ENCODE measurements at regions not wholly inside any gene's neighbourhood (a gene's known extent, or its start where the extent isn't known, plus 50 kb on each side); places are given as distances from the start of the nearest gene placed in this dataset.
"Not testable (repeated sequence)": the region's sequence is repeated elsewhere in the genome, so short reads cannot be mapped to it uniquely, and the experiment has no call there.

DNA sequence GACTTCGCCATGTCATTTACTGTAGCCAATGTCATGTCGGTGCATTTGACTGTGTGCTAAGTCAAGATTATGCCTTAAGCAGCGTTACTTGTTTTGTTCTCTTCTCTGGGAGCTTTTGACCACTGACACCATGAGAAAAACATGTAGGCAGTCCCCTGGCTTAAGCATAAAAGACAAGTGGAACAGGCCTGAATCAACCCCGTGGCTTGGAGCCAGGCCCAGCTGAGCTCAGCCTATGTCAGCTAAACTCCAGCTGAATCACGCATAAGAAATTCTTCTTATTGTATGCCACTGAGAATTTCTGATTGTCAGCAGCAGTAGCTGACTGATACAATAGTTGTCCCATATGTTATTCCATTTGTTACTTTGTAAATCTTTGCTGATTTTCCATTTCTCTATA lies 261.9 kb downstream of the CBLL2 start:
- DNase-seq (ENCODE audit: low spot score), result peak; percentile 83

- no peak for DNase-seq (ENCODE audit: low spot score)
Observed at GRCh38 chrX:22536746-22537304, 264.1 kb downstream of the CBLL2 start.

GRCh38 chrX:22538580-22538979 lies 265.9 kb downstream of the CBLL2 start:
- no peak for DNase-seq (ENCODE audit: low spot score)

- no peak for DNase-seq (ENCODE audit: low spot score)
Observed at GRCh38 chrX:22541926-22542325, 269.2 kb downstream of the CBLL2 start.

- no peak for DNase-seq (ENCODE audit: low spot score)
Observed at GRCh38 chrX:22542641-22543040, 269.9 kb downstream of the CBLL2 start.

GRCh38 chrX:22559506-22559905 lies 286.8 kb downstream of the CBLL2 start:
- DNase-seq (ENCODE audit: low spot score), result no peak

DNA sequence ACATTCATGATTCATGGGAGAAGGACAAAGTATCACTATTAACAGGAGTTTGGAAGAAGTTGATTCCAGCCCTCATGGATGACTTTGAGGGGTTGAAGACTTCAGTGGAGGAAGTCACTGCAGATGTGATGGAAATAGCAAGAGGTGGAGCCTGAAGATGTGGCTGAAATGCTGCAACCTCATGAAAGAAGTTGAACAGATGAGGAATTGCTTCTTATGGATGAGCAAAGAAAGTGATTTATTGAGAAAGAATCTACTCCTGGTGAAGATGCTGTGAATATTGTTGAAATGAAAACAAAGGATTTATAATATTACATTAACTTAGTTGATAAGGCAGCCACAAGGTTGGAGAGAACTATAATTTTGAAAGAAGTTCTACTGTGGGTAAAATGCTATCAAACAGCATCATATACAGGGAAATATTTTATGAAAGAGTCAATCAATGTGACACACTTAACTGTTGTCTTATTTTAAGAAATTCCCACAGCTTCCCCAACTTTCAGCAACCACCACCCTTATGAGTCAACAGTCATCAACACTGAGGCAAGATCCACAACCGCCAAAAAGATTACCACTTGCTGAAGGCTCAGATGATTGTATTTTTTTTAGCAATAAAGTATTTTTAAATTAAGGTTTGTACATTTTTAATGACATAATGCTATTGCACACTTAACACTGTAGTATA lies 302.6 kb downstream of the CBLL2 start:
- no peak for DNase-seq (ENCODE audit: low spot score)

- peak; percentile 10 for DNase-seq (ENCODE audit: low spot score)
Observed at GRCh38 chrX:22577181-22577580, 304.5 kb downstream of the CBLL2 start.

GRCh38 chrX:22585831-22586230 lies 313.1 kb downstream of the CBLL2 start:
- DNase-seq (ENCODE audit: low spot score), result no peak

- no peak for DNase-seq (ENCODE audit: low spot score)
Observed at GRCh38 chrX:22589845-22590244, 317.1 kb downstream of the CBLL2 start.

DNA sequence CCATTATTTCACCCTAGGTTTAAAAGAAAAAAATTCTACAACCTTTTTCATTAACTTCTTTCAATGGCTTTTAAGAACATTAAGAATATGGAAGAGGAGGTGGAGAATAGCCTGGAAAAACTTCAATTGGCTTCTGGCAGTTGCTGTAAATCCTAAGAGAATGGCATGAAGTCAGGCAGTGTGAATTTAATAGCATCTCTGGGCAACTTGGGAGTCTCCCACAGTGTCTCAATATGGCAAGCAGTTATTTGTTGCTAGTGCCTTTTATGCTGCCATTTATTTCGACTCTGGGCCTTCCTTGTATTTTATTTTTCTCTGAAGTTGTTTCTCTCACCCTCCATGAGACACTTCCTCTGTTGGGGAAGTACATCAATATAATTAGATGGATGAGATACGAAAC lies 322.1 kb downstream of the CBLL2 start:
- DNase-seq (ENCODE audit: low spot score), result no peak

GRCh38 chrX:22603060-22603459 lies 330.3 kb downstream of the CBLL2 start:
- no peak for DNase-seq (ENCODE audit: low spot score)

GRCh38 chrX:22609452-22609851 lies 336.7 kb downstream of the CBLL2 start:
- DNase-seq (ENCODE audit: low spot score), result not testable (repeated sequence)

GRCh38 chrX:22616867-22617266 lies 344.2 kb downstream of the CBLL2 start:
- no peak for DNase-seq (ENCODE audit: low spot score)

- DNase-seq (ENCODE audit: low spot score), result no peak
Observed at GRCh38 chrX:22627576-22627975, 354.9 kb downstream of the CBLL2 start.

GRCh38 chrX:22628275-22628674 lies 355.6 kb downstream of the CBLL2 start:
- no peak for DNase-seq (ENCODE audit: low spot score)

DNA sequence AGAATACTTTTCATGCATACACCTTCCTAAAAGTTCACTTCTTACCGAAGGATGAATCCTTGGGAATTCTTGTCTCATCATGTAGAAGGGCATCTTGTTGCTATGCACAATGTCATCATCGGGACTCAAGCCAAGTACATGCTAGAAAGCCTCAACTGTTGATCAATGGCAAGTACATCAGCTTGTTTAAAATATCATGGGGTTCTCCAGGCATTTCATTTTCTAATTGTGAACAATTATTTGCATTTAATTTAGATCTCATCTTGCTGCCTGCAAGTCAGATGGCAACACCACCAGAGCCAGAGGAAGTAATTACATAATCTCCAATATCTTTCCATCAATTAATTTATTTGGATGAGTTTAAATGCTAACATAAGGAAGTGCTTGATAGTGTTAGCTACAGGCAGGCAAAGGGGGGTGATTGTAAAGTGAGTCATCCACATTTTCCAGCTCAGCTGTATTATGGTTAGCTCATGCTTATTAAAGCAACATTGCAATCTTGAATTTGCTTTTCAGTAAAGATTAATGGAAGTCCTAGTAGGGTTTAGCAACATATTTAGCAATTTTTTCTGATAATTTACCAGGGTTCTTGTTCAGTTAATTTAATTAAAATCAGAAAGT lies 356.5 kb downstream of the CBLL2 start:
- peak; percentile 37 for DNase-seq (ENCODE audit: low spot score)

DNA sequence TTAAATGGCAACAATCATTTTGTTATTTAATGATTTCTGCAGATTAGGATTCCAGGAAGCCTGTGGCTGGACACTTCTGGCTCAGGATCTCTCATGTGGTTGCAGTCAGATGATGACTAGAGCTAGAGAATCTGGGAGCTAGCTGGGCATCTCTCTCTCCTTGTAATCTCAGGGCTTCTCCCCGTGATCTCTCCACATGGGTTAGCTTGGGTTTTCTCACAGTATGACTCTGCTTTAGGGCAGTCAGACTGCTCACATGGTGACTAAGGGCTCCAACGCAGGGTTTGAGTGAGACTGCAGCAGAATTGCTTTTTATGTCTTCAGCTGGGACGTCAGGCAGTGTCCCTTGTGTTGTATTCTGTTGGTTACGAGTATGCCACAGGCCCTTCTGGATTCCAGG lies 361.4 kb downstream of the CBLL2 start:
- DNase-seq (ENCODE audit: low spot score), result peak; percentile 32

DNA sequence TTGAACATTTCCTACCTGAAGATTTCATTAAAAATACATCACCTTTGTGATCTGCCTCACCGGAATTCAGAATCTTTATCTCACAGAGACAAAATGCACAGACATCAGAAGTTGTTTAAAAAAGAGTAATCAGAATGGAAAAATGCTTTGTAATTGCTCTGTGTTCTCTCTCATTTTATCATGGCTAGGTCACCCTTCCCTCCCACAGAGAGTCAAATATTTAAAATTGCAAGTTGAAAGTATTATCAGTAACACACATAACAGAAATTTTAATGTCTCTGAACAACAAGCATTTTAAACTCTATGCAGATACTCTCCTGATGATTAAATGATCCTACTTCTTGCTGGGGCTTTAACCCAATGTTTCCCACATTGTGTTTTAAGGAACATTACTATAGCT lies 362.0 kb downstream of the CBLL2 start:
- no peak for DNase-seq (ENCODE audit: low spot score)

DNA sequence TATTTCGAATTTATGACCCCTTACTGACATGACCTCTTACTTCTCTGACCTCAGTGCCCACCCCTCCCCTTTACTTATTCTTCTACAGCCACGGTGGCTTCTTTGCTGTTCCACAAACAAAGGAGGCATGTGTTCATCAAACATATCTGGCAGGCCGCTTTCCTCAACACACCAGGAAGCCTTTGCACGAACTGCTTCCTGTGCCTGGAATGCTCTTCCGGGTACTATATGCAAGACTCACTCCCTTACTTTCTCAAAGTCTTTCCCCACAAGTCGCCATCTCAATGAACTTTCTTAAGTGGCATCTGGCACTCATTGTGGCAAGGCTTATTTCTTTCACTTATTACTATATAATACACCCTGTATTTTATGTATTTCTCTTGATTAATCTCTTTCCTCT lies 351.5 kb upstream of the DDX53 start:
- no peak for DNase-seq (ENCODE audit: low spot score)

GRCh38 chrX:22650691-22651090 lies 349.1 kb upstream of the DDX53 start:
- no peak for DNase-seq (ENCODE audit: low spot score)

DNA sequence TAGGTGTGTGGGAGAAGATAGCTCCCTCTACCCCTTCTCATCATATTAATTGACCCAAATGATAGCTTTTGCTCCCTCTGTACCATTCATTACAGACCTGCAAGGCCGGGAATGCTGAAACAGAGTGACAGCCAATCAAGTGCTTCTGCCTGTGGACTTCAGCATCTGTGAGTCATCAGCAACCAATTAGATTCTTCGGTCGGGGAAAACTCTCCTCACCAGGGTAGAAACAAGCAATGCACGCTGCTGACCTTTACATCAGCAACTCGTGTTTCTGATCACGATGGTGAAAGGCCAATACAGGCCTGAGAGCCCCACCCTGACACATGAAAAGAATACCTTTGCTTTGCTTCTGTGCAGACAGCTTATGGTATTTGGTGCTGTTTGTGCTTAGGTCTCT lies 347.2 kb upstream of the DDX53 start:
- peak; percentile 82 for DNase-seq (ENCODE audit: low spot score)

- no peak for DNase-seq (ENCODE audit: low spot score)
Observed at GRCh38 chrX:22660756-22661155, 339.0 kb upstream of the DDX53 start.

GRCh38 chrX:22662776-22663175 lies 337.0 kb upstream of the DDX53 start:
- no peak for DNase-seq (ENCODE audit: low spot score)
